Natural killer cell (primary cell): ENCODE measurements at regions not wholly inside any gene's neighbourhood (a gene's known extent, or its start where the extent isn't known, plus 50 kb on each side); places are given as distances from the start of the nearest gene placed in this dataset.

Source experiments
- ATAC-seq, 3 donors: fragments of 150-1000 bp in 2 of 3; fragments of 200-7000 bp in 1 of 3; cut with Tn5 transposase; 1 replicate in 1 of 3; 2 replicates in 2 of 3; pipeline ENCODE4 v1.10.0; 2021; ENCODE audit warnings: mild to moderate bottlenecking in 2 of 3, moderate library complexity in 2 of 3
- DNase-seq, 2 donors: peaks; one replicate each; pipeline versions ENCODE4 v3.0.0 to v3.0.0-alpha.2; 2013 to 2021; ENCODE audit warnings: mixed read lengths in 1 of 2
- H3K27ac ChIP-seq: one replicate; pipeline ENCODE4 v1.5.1; 2013; ENCODE audit warnings: mild to moderate bottlenecking, low read length
- H3K27me3 ChIP-seq: one replicate; pipeline ENCODE4 v1.6.1; 2013; ENCODE audit warnings: low read length; ENCODE audit not compliant: control insufficient read depth, insufficient read depth
- H3K36me3 ChIP-seq: one replicate; pipeline ENCODE4 v1.6.1; 2013; ENCODE audit warnings: low read length; ENCODE audit not compliant: control insufficient read depth, insufficient read depth
- H3K4me1 ChIP-seq: one replicate; pipeline ENCODE4 v1.6.1; 2013; ENCODE audit warnings: low read length; ENCODE audit not compliant: control insufficient read depth, insufficient read depth
- H3K4me3 ChIP-seq: one replicate; pipeline ENCODE4 v1.5.1; 2013; ENCODE audit warnings: low read length
- H3K9me3 ChIP-seq: one replicate; pipeline ENCODE4 v1.6.1; 2013; ENCODE audit warnings: low read length; ENCODE audit not compliant: control insufficient read depth, insufficient read depth
- H3K27ac Mint-ChIP-seq, 2 donors: one replicate each; pipeline ENCODE4 v1.8.0; 2022; ENCODE audit warnings: mild to moderate bottlenecking in 2 of 2, mixed read lengths in 2 of 2, moderate library complexity in 1 of 2
- H3K27me3 Mint-ChIP-seq, 2 donors: one replicate each; pipeline ENCODE4 v1.8.0; 2022; ENCODE audit warnings: low read depth in 2 of 2, mixed read lengths in 2 of 2
- H3K36me3 Mint-ChIP-seq: one replicate; pipeline ENCODE4 v1.8.0; 2022; ENCODE audit warnings: mixed read lengths
- H3K4me1 Mint-ChIP-seq, 2 donors: one replicate each; pipeline ENCODE4 v1.8.0; 2022; ENCODE audit warnings: mixed read lengths in 2 of 2
- H3K4me3 Mint-ChIP-seq: one replicate; pipeline ENCODE4 v1.8.0; 2022; ENCODE audit warnings: mild to moderate bottlenecking, moderate library complexity, mixed read lengths
- H3K9me3 Mint-ChIP-seq, 2 donors: one replicate each; pipeline ENCODE4 v1.8.0; 2022; ENCODE audit warnings: mixed read lengths in 2 of 2
- CTCF ChIP-seq: fragments of 200-600 bp; IDR thresholded peaks from one replicate; pipeline ENCODE4 v1.8.0; 2022; ENCODE audit warnings: antibody characterized with exemption
- WGBS: methylation state at CpG from one replicate; pipeline ENCODE4 v1.1.7; 2013; ENCODE audit warnings: missing lambda C conversion rate; ENCODE audit not compliant: insufficient coverage; 5-methylcytosine and 5-hydroxymethylcytosine counted together
- intact Hi-C: fragments of 100-400 bp; cut with micrococcal nuclease; formaldehyde crosslinking; loops from one replicate; pipeline ENCODE4 v1.14.2; 2022

- Mint-ChIP-seq H3K9me3 (peaks cover 2 to 6% of the 10 kb centered on the region in 2 donors), H3K27me3 (no peaks in the 10 kb centered on the region), H3K27ac (no peak overlapping the region), H3K36me3 (no peaks in the 10 kb centered on the region), H3K4me3 (no peak overlapping the region), H3K4me1 (no peaks in the 10 kb centered on the region)
- no peak overlapping the region for H3K27ac ChIP-seq
- H3K27me3 ChIP-seq, result no peaks in the 10 kb centered on the region
- intact Hi-C loops, result no loop called here
- H3K4me1 ChIP-seq, result no peaks in the 10 kb centered on the region
- no peaks in the 10 kb centered on the region for H3K9me3 ChIP-seq
- H3K4me3 ChIP-seq, result no peak overlapping the region
- ATAC-seq, result no peak
- H3K36me3 ChIP-seq, result no peaks in the 10 kb centered on the region
- DNase-seq, result no peak
- no peak for TF ChIP-seq CTCF
- WGBS, result 67% methylated on average over 1 of the region's 3 CpGs
Measured at GRCh38 chr21:19577381-19577780, 1173.8 kb upstream of the TMPRSS15 start.

- H3K27ac ChIP-seq, result no peak overlapping the region
- H3K27me3 Mint-ChIP-seq, result no peaks in the 10 kb centered on the region
- no peaks in the 10 kb centered on the region for H3K27me3 ChIP-seq
- peaks cover 2 to 6% of the 10 kb centered on the region in 2 donors for H3K9me3 Mint-ChIP-seq
- no peak for DNase-seq
- TF ChIP-seq CTCF, result no peak
- no peaks in the 10 kb centered on the region for H3K9me3 ChIP-seq
- ATAC-seq, result no peak
- H3K36me3 Mint-ChIP-seq, result no peaks in the 10 kb centered on the region
- H3K4me1 ChIP-seq, result no peaks in the 10 kb centered on the region
- no peaks in the 10 kb centered on the region for H3K36me3 ChIP-seq
- no peak overlapping the region for H3K4me3 ChIP-seq
- H3K4me3 Mint-ChIP-seq, result no peak overlapping the region
- no peak overlapping the region for H3K27ac Mint-ChIP-seq
- no peaks in the 10 kb centered on the region for H3K4me1 Mint-ChIP-seq
- intact Hi-C loops, result no loop called here
Measured at GRCh38 chr21:19590044-19590443, 1186.5 kb upstream of the TMPRSS15 start.

GRCh38 chr21:19603011-19603593 is 1199.5 kb upstream of the TMPRSS15 start:
- DNase-seq (no peak), ATAC-seq (no peak)
- Mint-ChIP-seq H3K27ac (no peak overlapping the region), H3K4me1 (no peaks in the 10 kb centered on the region), H3K27me3 (no peaks in the 10 kb centered on the region), H3K4me3 (no peak overlapping the region), H3K9me3 (no peaks in the 10 kb centered on the region), H3K36me3 (no peaks in the 10 kb centered on the region)
- 88% methylated on average over 3 of the region's 4 CpGs for WGBS
- Histone ChIP-seq H3K27ac (no peak overlapping the region), H3K36me3 (no peaks in the 10 kb centered on the region), H3K9me3 (no peaks in the 10 kb centered on the region), H3K27me3 (no peaks in the 10 kb centered on the region), H3K4me3 (no peak overlapping the region), H3K4me1 (no peaks in the 10 kb centered on the region)
- intact Hi-C loops, result no loop called here
- TF ChIP-seq CTCF, result no peak

GRCh38 chr21:19608101-19608621 is 1204.6 kb upstream of the TMPRSS15 start:
- DNase-seq, result no peak
- Histone ChIP-seq H3K27me3 (no peaks in the 10 kb centered on the region), H3K27ac (no peak overlapping the region), H3K36me3 (no peaks in the 10 kb centered on the region), H3K4me3 (no peak overlapping the region), H3K4me1 (no peaks in the 10 kb centered on the region), H3K9me3 (no peaks in the 10 kb centered on the region)
- H3K4me3 Mint-ChIP-seq, result no peak overlapping the region
- H3K27me3 Mint-ChIP-seq, result no peaks in the 10 kb centered on the region
- no peak overlapping the region for H3K27ac Mint-ChIP-seq
- intact Hi-C loops, result no loop called here
- ATAC-seq, result no peak
- no peak for TF ChIP-seq CTCF
- WGBS, result 75% methylated on average over 1 of the region's 4 CpGs
- peaks cover 4% of the 10 kb centered on the region in 2 donors for H3K9me3 Mint-ChIP-seq
- no peaks in the 10 kb centered on the region for H3K36me3 Mint-ChIP-seq
- no peaks in the 10 kb centered on the region for H3K4me1 Mint-ChIP-seq
